ENCODE measurements at regions not wholly inside any gene's neighbourhood (a gene's known extent, or its start where the extent isn't known, plus 50 kb on each side); places are given as distances from the start of the nearest gene placed in this dataset.

- no peaks in the 10 kb centered on the region for H3K9me2 ChIP-seq (replicated peaks; ENCODE audit: low read depth, low read length)
- H3K36me3 ChIP-seq (ENCODE audit: insufficient read depth, low read length), result no peaks in the 10 kb centered on the region
- no peak overlapping the region for H3K4me2 ChIP-seq (ENCODE audit: low read depth, low read length, poor library complexity, severe bottlenecking)
- H3K4me1 ChIP-seq (ENCODE audit: insufficient read depth, low read length, poor library complexity, severe bottlenecking), result no peaks in the 10 kb centered on the region
- H3K27me3 ChIP-seq (ENCODE audit: insufficient read depth, low read length, poor library complexity, severe bottlenecking), result peaks cover 4% of the 10 kb centered on the region
- H4K20me1 ChIP-seq (ENCODE audit: insufficient read depth, low read length, poor library complexity, severe bottlenecking), result no peaks in the 10 kb centered on the region
- H3K4me3 ChIP-seq (ENCODE audit: low read length, poor library complexity, severe bottlenecking), result no peak overlapping the region
- H3K9me3 ChIP-seq (ENCODE audit: insufficient read depth, low read depth, low read length), result no peaks in the 10 kb centered on the region
- no peaks in the 10 kb centered on the region for H3F3A ChIP-seq (ENCODE audit: low read depth)
- no peaks in the 10 kb centered on the region for H3K79me2 ChIP-seq (ENCODE audit: insufficient read depth, low read length)
- no peak overlapping the region for H3K9ac ChIP-seq (ENCODE audit: low read depth, low read length, poor library complexity, severe bottlenecking)
- TF ChIP-seq EZH2phosphoT487 (IDR thresholded peaks at IDR 0.05; ENCODE audit: borderline replicate concordance) (no peak), CTCF (conservative IDR thresholded peaks at IDR 0.05; ENCODE audit: low read length) (no peak)
- H2AFZ ChIP-seq (ENCODE audit: low read length), result no peak overlapping the region
Measured at GRCh38 chr17:79258843-79259242, 184.2 kb downstream of the ENGASE start.

- Histone ChIP-seq H3K4me2 (ENCODE audit: low read depth, low read length, poor library complexity, severe bottlenecking) (no peak overlapping the region), H3K79me2 (ENCODE audit: insufficient read depth, low read length) (no peaks in the 10 kb centered on the region), H3K9me3 (ENCODE audit: insufficient read depth, low read depth, low read length) (no peaks in the 10 kb centered on the region), H2AFZ (ENCODE audit: low read length) (no peak overlapping the region), H3K4me3 (ENCODE audit: low read length, poor library complexity, severe bottlenecking) (no peak overlapping the region), H3K9ac (ENCODE audit: low read depth, low read length, poor library complexity, severe bottlenecking) (no peak overlapping the region), H4K20me1 (ENCODE audit: insufficient read depth, low read length, poor library complexity, severe bottlenecking) (no peaks in the 10 kb centered on the region), H3F3A (ENCODE audit: low read depth) (no peaks in the 10 kb centered on the region), H3K4me1 (ENCODE audit: insufficient read depth, low read length, poor library complexity, severe bottlenecking) (no peaks in the 10 kb centered on the region), H3K36me3 (ENCODE audit: insufficient read depth, low read length) (no peaks in the 10 kb centered on the region), H3K27me3 (ENCODE audit: insufficient read depth, low read length, poor library complexity, severe bottlenecking) (peaks cover 4% of the 10 kb centered on the region), H3K9me2 (replicated peaks; ENCODE audit: low read depth, low read length) (no peaks in the 10 kb centered on the region)
- no peak for TF ChIP-seq CTCF (conservative IDR thresholded peaks at IDR 0.05; ENCODE audit: low read length)
- no peak for TF ChIP-seq EZH2phosphoT487 (IDR thresholded peaks at IDR 0.05; ENCODE audit: borderline replicate concordance)
Measured at GRCh38 chr17:79258041-79258440, 183.4 kb downstream of the ENGASE start.

GRCh38 chr17:79255926-79256585, 181.4 kb downstream of the ENGASE start:
- no peaks in the 10 kb centered on the region for H3K36me3 ChIP-seq (ENCODE audit: insufficient read depth, low read length)
- TF ChIP-seq EZH2phosphoT487 (IDR thresholded peaks at IDR 0.05; ENCODE audit: borderline replicate concordance), result no peak
- no peak for TF ChIP-seq CTCF (conservative IDR thresholded peaks at IDR 0.05; ENCODE audit: low read length)
- no peak overlapping the region for H3K4me2 ChIP-seq (ENCODE audit: low read depth, low read length, poor library complexity, severe bottlenecking)
- no peak overlapping the region for H2AFZ ChIP-seq (ENCODE audit: low read length)
- no peaks in the 10 kb centered on the region for H3K9me3 ChIP-seq (ENCODE audit: insufficient read depth, low read depth, low read length)
- H3K4me3 ChIP-seq (ENCODE audit: low read length, poor library complexity, severe bottlenecking), result no peak overlapping the region
- no peaks in the 10 kb centered on the region for H3F3A ChIP-seq (ENCODE audit: low read depth)
- no peaks in the 10 kb centered on the region for H3K4me1 ChIP-seq (ENCODE audit: insufficient read depth, low read length, poor library complexity, severe bottlenecking)
- H3K9ac ChIP-seq (ENCODE audit: low read depth, low read length, poor library complexity, severe bottlenecking), result no peak overlapping the region
- H4K20me1 ChIP-seq (ENCODE audit: insufficient read depth, low read length, poor library complexity, severe bottlenecking), result no peaks in the 10 kb centered on the region
- no peaks in the 10 kb centered on the region for H3K79me2 ChIP-seq (ENCODE audit: insufficient read depth, low read length)
- no peaks in the 10 kb centered on the region for H3K9me2 ChIP-seq (replicated peaks; ENCODE audit: low read depth, low read length)
- H3K27me3 ChIP-seq (ENCODE audit: insufficient read depth, low read length, poor library complexity, severe bottlenecking), result peaks cover 4% of the 10 kb centered on the region
